ENCODE measurements at regions not wholly inside any gene's neighbourhood (a gene's known extent, or its start where the extent isn't known, plus 50 kb on each side); places are given as distances from the start of the nearest gene placed in this dataset.

- TF ChIP-seq EZH2 (IDR thresholded peaks at IDR 0.05; ENCODE audit: borderline replicate concordance, insufficient read depth, low read length, poor library complexity, severe bottlenecking) = no peak
- no peak for TF ChIP-seq CTCF (IDR thresholded peaks at IDR 0.05; ENCODE audit: poor library complexity, severe bottlenecking)
- TF ChIP-seq POLR2AphosphoS5 (IDR thresholded peaks at IDR 0.05) = no peak
- no peak for TF ChIP-seq REST (IDR thresholded peaks at IDR 0.05; ENCODE audit: borderline replicate concordance)
These were observed 697.0 kb upstream of the PCDH15 start for GRCh38 chr10:55497893-55498499.

Data from neural cell (in vitro differentiated cells).